H9 (cell line): ENCODE measurements at regions not wholly inside any gene's neighbourhood (a gene's known extent, or its start where the extent isn't known, plus 50 kb on each side); places are given as distances from the start of the nearest gene placed in this dataset.

Experiments used
- DNase-seq: peaks from one replicate; pipeline ENCODE4 v3.0.0-alpha.2; 2017
- H2AFZ ChIP-seq: one replicate; pipeline ENCODE4 v1.6.1; 2013; ENCODE audit warnings: mild to moderate bottlenecking, low read length, control low read depth, moderate library complexity
- H2AK5ac ChIP-seq: 2 replicates; pipeline ENCODE4 v1.6.1; 2013; ENCODE audit warnings: low read length, control low read depth, mixed read lengths; ENCODE audit not compliant: insufficient read length
- H2BK120ac ChIP-seq: one replicate; pipeline ENCODE4 v1.6.1; 2013; ENCODE audit warnings: low read depth, mild to moderate bottlenecking, low read length, control low read depth, inconsistent platforms; ENCODE audit not compliant: poor library complexity, severe bottlenecking
- H2BK12ac ChIP-seq: 2 replicates; pipeline ENCODE4 v1.6.1; 2013; ENCODE audit warnings: low read length, control low read depth, mixed read lengths, low read depth; ENCODE audit not compliant: insufficient read length
- H2BK15ac ChIP-seq: 2 replicates; pipeline ENCODE4 v1.6.1; 2013; ENCODE audit warnings: low read depth, low read length, control low read depth
- H2BK20ac ChIP-seq: one replicate; pipeline ENCODE4 v1.6.1; 2013; ENCODE audit warnings: low read depth, mild to moderate bottlenecking, low read length, control low read depth, inconsistent platforms; ENCODE audit not compliant: poor library complexity, severe bottlenecking
- H2BK5ac ChIP-seq: 2 replicates; pipeline ENCODE4 v1.6.1; 2013; ENCODE audit warnings: low read length, control low read depth, mixed read lengths; ENCODE audit not compliant: insufficient read length
- H3K14ac ChIP-seq: 2 replicates; pipeline ENCODE4 v1.6.1; 2013; ENCODE audit warnings: low read length, control low read depth; ENCODE audit not compliant: insufficient read depth
- H3K18ac ChIP-seq: 2 replicates; pipeline ENCODE4 v1.6.1; 2013; ENCODE audit warnings: low read depth, mild to moderate bottlenecking, mixed read lengths, low read length, control low read depth; ENCODE audit not compliant: insufficient read length
- H3K23ac ChIP-seq: 2 replicates; pipeline ENCODE4 v1.6.1; 2013; ENCODE audit warnings: low read length, control low read depth, mixed read lengths, low read depth; ENCODE audit not compliant: insufficient read length
- H3K23me2 ChIP-seq: 2 replicates; pipeline ENCODE4 v1.6.1; 2013; ENCODE audit warnings: low read depth, mild to moderate bottlenecking, mixed read lengths, low read length, control low read depth; ENCODE audit not compliant: insufficient read length, poor library complexity, severe bottlenecking
- H3K27ac ChIP-seq: 2 replicates; pipeline ENCODE4 v1.5.1; 2013; ENCODE audit warnings: low read length, control low read depth, mixed read lengths, low read depth; ENCODE audit not compliant: insufficient read length
- H3K27me3 ChIP-seq: 2 replicates; pipeline ENCODE4 v1.6.1; 2013; ENCODE audit warnings: low read length, control low read depth, inconsistent platforms; ENCODE audit not compliant: insufficient read depth
- H3K4ac ChIP-seq: 2 replicates; pipeline ENCODE4 v1.6.1; 2013; ENCODE audit warnings: low read depth, mild to moderate bottlenecking, control low read depth, inconsistent platforms, low read length, moderate library complexity
- H3K4me1 ChIP-seq: 2 replicates; pipeline ENCODE4 v1.6.1; 2013; ENCODE audit warnings: low read length, control low read depth, inconsistent platforms; ENCODE audit not compliant: insufficient read depth
- H3K4me2 ChIP-seq: 2 replicates; pipeline ENCODE4 v1.6.1; 2013; ENCODE audit warnings: low read length, control low read depth, mixed read lengths; ENCODE audit not compliant: insufficient read length, insufficient read depth
- H3K56ac ChIP-seq: 2 replicates; pipeline ENCODE4 v1.6.1; 2013; ENCODE audit warnings: low read depth, mild to moderate bottlenecking, mixed read lengths, low read length, control low read depth; ENCODE audit not compliant: insufficient read length
- H3K79me1 ChIP-seq: 2 replicates; pipeline ENCODE4 v1.6.1; 2013; ENCODE audit warnings: low read depth, mild to moderate bottlenecking, moderate library complexity, low read length, control low read depth, inconsistent platforms; ENCODE audit not compliant: insufficient read depth, poor library complexity, severe bottlenecking
- H3K79me2 ChIP-seq: 2 replicates; pipeline ENCODE4 v1.6.1; 2013; ENCODE audit warnings: low read length, control low read depth, inconsistent platforms; ENCODE audit not compliant: insufficient read depth
- H3K9ac ChIP-seq: 2 replicates; pipeline ENCODE4 v1.6.1; 2013; ENCODE audit warnings: low read length, control low read depth, mixed read lengths; ENCODE audit not compliant: insufficient read length; ENCODE audit errors: extremely low read depth
- H3K9me3 ChIP-seq: one replicate; pipeline ENCODE4 v1.6.1; 2013; ENCODE audit warnings: low read depth, low read length, inconsistent platforms; ENCODE audit not compliant: control insufficient read depth
- H3T11ph ChIP-seq: one replicate; pipeline ENCODE4 v1.6.1; 2013; ENCODE audit warnings: mild to moderate bottlenecking, low read length, control low read depth, inconsistent platforms
- H4K20me1 ChIP-seq: one replicate; pipeline ENCODE4 v1.6.1; 2013; ENCODE audit not compliant: control insufficient read depth, insufficient read length, insufficient read depth
- H4K5ac ChIP-seq: 2 replicates; pipeline ENCODE4 v1.6.1; 2013; ENCODE audit warnings: low read depth, mild to moderate bottlenecking, mixed read lengths, low read length, control low read depth; ENCODE audit not compliant: insufficient read length
- H4K8ac ChIP-seq: replicated peaks from 2 replicates; pipeline ENCODE4 v1.6.1; 2013; ENCODE audit warnings: low read length, control low read depth, mixed read lengths, low read depth; ENCODE audit not compliant: insufficient read length
- H4K91ac ChIP-seq: 2 replicates; pipeline ENCODE4 v1.6.1; 2013; ENCODE audit warnings: low read depth, mild to moderate bottlenecking, moderate library complexity, mixed read lengths, low read length, control low read depth; ENCODE audit not compliant: insufficient read length
- H3K27ac Mint-ChIP-seq, 3 experiments: 2 replicates in 2 of 3; 3 replicates in 1 of 3; pipeline ENCODE4 v1.8.0; 2020 to 2021; ENCODE audit warnings: mixed read lengths in 3 of 3, mild to moderate bottlenecking in 1 of 3, moderate library complexity in 1 of 3
- H3K27me3 Mint-ChIP-seq: 2 replicates; pipeline ENCODE4 v1.8.0; 2021; ENCODE audit warnings: low read depth, mild to moderate bottlenecking, moderate library complexity, mixed read lengths
- H3K36me3 Mint-ChIP-seq, 3 experiments: 2 replicates in 2 of 3; 3 replicates in 1 of 3; pipeline ENCODE4 v1.8.0; 2020 to 2021; ENCODE audit warnings: low read depth in 3 of 3, mixed read lengths in 3 of 3; ENCODE audit not compliant: insufficient read depth in 1 of 3
- H3K4me1 Mint-ChIP-seq, 2 experiments: 2 replicates each; pipeline ENCODE4 v1.8.0; 2020; ENCODE audit warnings: mixed read lengths in 2 of 2
- H3K4me3 Mint-ChIP-seq, 2 experiments: 2 replicates in 1 of 2; 3 replicates in 1 of 2; pipeline ENCODE4 v1.8.0; 2020 to 2021; ENCODE audit warnings: mild to moderate bottlenecking in 2 of 2, mixed read lengths in 2 of 2, moderate library complexity in 1 of 2
- H3K9me3 Mint-ChIP-seq, 2 experiments: 2 replicates in 1 of 2; 3 replicates in 1 of 2; pipeline ENCODE4 v1.8.0; 2020; ENCODE audit warnings: mild to moderate bottlenecking in 2 of 2, mixed read lengths in 2 of 2, moderate library complexity in 1 of 2
- CTCF ChIP-seq: fragments of 200-600 bp; sonication (generic); conservative IDR thresholded peaks from 3 replicates; pipeline ENCODE4 v1.8.0; 2021; ENCODE audit warnings: antibody characterized with exemption, mild to moderate bottlenecking
- WGBS: extraction: QIAGEN DNeasy Blood & Tissue Kit; methylation state at CpG from one replicate; pipeline ENCODE4 v1.1.7; 2013; ENCODE audit warnings: missing lambda C conversion rate, low lambda C conversion rate, mixed read lengths; ENCODE audit not compliant: insufficient read length; ENCODE audit errors: extremely low coverage; 5-methylcytosine and 5-hydroxymethylcytosine counted together

GRCh38 chr3:154955907-154956533, 124.1 kb upstream of the MME start:
- WGBS: no CpG with 5 or more reads among the region's 2 CpGs
- no peak for DNase-seq
- no peaks in the 10 kb centered on the region for H3K27me3 Mint-ChIP-seq

More at GRCh38 chr3:154955907-154956533, 124.1 kb upstream of the MME start:
- H3K23me2 ChIP-seq: no peaks in the 10 kb centered on the region
- H3K14ac ChIP-seq: no peak overlapping the region
- H3K9me3 ChIP-seq: no peaks in the 10 kb centered on the region
- H3K18ac ChIP-seq: no peak overlapping the region
- H3K27me3 ChIP-seq: no peaks in the 10 kb centered on the region
- H4K8ac ChIP-seq: no peak overlapping the region
- no peak overlapping the region for H2BK5ac ChIP-seq
- H4K91ac ChIP-seq: no peak overlapping the region
- peaks cover 5 to 9% of the 10 kb centered on the region in 2 experiments; a peak in 4 of 5 replicates for H3K9me3 Mint-ChIP-seq
- H2AK5ac ChIP-seq: no peak overlapping the region
- no peak overlapping the region for H3K4me3 Mint-ChIP-seq
- no peaks in the 10 kb centered on the region for H3K4me1 ChIP-seq
- no peak overlapping the region for H3K9ac ChIP-seq
- H3K4me2 ChIP-seq: no peak overlapping the region
- H3K23ac ChIP-seq: no peak overlapping the region
- no peak overlapping the region for H3K56ac ChIP-seq
- no peaks in the 10 kb centered on the region for H4K20me1 ChIP-seq
- no peak overlapping the region for H2AFZ ChIP-seq
- no peak overlapping the region for H3K27ac Mint-ChIP-seq
- peaks cover 0 to 10% (median 0%) of the 10 kb centered on the region in 3 experiments; a peak in 4 of 7 replicates for H3K36me3 Mint-ChIP-seq
- H3K27ac ChIP-seq: no peak overlapping the region
- H4K5ac ChIP-seq: no peak overlapping the region
- no peaks in the 10 kb centered on the region for H3K79me2 ChIP-seq
- no peak overlapping the region for H2BK120ac ChIP-seq
- H3T11ph ChIP-seq: no peak overlapping the region
- H3K4me1 Mint-ChIP-seq: no peaks in the 10 kb centered on the region
- TF ChIP-seq CTCF: no peak
- no peak overlapping the region for H3K4ac ChIP-seq
- H2BK12ac ChIP-seq: no peak overlapping the region
- no peak overlapping the region for H2BK20ac ChIP-seq
- H3K79me1 ChIP-seq: no peaks in the 10 kb centered on the region
- no peak overlapping the region for H2BK15ac ChIP-seq
